ENCODE measurements at regions not wholly inside any gene's neighbourhood (a gene's known extent, or its start where the extent isn't known, plus 50 kb on each side); places are given as distances from the start of the nearest gene placed in this dataset.

DNA sequence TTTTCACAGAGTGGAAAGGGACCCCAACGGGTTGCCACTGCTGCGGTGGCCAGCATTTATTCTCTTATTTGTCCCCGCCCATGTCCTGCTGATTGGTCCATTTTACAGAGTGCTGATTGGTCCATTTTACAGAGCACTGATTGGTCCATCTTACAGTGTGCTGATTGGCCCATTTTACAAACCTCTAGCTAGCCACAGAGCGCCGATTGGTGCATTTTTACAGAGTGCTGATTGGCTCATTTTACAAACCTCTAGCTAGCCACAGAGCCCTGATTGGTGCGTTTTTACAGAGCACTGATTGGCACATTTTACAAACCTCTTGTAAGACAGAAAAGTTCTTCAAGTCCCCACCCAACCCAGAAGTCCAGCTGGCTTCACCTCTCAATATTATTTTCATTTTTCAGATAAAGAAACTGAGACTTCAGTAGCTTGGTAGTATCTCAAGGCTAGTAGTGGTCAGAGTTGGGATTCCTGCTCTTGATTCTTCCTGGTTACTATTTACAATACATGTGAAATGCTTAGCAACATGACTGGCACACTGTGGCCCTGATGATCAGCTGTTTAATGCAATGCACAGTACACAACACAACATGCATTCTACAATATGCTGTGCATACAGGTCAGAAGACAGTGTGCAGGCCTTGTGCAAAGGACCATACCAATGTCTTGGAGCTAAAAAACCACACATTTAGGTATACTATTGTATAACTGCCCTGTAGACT, 63.6 kb upstream of the BOD1 start:
- TF ChIP-seq, protein P1, sequence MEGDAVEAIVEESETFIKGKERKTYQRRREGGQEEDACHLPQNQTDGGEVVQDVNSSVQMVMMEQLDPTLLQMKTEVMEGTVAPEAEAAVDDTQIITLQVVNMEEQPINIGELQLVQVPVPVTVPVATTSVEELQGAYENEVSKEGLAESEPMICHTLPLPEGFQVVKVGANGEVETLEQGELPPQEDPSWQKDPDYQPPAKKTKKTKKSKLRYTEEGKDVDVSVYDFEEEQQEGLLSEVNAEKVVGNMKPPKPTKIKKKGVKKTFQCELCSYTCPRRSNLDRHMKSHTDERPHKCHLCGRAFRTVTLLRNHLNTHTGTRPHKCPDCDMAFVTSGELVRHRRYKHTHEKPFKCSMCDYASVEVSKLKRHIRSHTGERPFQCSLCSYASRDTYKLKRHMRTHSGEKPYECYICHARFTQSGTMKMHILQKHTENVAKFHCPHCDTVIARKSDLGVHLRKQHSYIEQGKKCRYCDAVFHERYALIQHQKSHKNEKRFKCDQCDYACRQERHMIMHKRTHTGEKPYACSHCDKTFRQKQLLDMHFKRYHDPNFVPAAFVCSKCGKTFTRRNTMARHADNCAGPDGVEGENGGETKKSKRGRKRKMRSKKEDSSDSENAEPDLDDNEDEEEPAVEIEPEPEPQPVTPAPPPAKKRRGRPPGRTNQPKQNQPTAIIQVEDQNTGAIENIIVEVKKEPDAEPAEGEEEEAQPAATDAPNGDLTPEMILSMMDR (IDR thresholded peaks at IDR 0.05), result no peak
- no peak for TF ChIP-seq ZFX (IDR thresholded peaks at IDR 0.05; ENCODE audit: borderline replicate concordance)
